ENCODE measurements at regions not wholly inside any gene's neighbourhood (a gene's known extent, or its start where the extent isn't known, plus 50 kb on each side); places are given as distances from the start of the nearest gene placed in this dataset.
"Not testable (repeated sequence)": the region's sequence is repeated elsewhere in the genome, so short reads cannot be mapped to it uniquely, and the experiment has no call there.

GRCh38 chr1:206335875-206336846 lies 132.8 kb downstream of the SRGAP2 start:
- TF ChIP-seq KDM5A (IDR thresholded peaks at IDR 0.05; ENCODE audit: borderline replicate concordance, low read length); TAF1 (CRISPR knock-in tag; IDR thresholded peaks at IDR 0.05); USF2 (IDR thresholded peaks at IDR 0.05; ENCODE audit: low read depth, low read length); USF2 (CRISPR knock-in tag; IDR thresholded peaks at IDR 0.05; ENCODE audit: borderline replicate concordance); AHDC1 (CRISPR knock-in tag; IDR thresholded peaks at IDR 0.05; ENCODE audit: borderline replicate concordance); CTCF (CRISPR knock-in tag; IDR thresholded peaks at IDR 0.05); PAWR (CRISPR knock-in tag; IDR thresholded peaks at IDR 0.05; ENCODE audit: borderline replicate concordance): not testable (repeated sequence)

All from HepG2 (cell line).